SK-N-MC (cell line): ENCODE measurements at regions not wholly inside any gene's neighbourhood (a gene's known extent, or its start where the extent isn't known, plus 50 kb on each side); places are given as distances from the start of the nearest gene placed in this dataset.

Source experiments
- DNase-seq: peaks from one replicate; pipeline ENCODE4 v3.0.0-alpha.2; 2011; ENCODE audit warnings: low read depth, low spot score
- H3K27ac ChIP-seq: fragments of 200-600 bp; sonication (generic); 2 replicates; pipeline ENCODE4 v1.5.1; 2016; ENCODE audit warnings: mixed run types
- H3K36me3 ChIP-seq: fragments of 200-600 bp; sonication (generic); 2 replicates; pipeline ENCODE4 v1.6.1; 2017; ENCODE audit warnings: antibody characterized with exemption, low read length, mixed read lengths; ENCODE audit not compliant: insufficient read depth
- H3K4me3 ChIP-seq: fragments of 200-600 bp; sonication (generic); 2 replicates; pipeline ENCODE4 v1.5.1; 2016
- H3K9ac ChIP-seq: fragments of 200-600 bp; sonication (generic); 2 replicates; pipeline ENCODE4 v1.8.0; 2017; ENCODE audit warnings: mixed run types, mixed read lengths; ENCODE audit not compliant: insufficient read length
- H3K9me3 ChIP-seq: fragments of 200-600 bp; sonication (generic); 2 replicates; pipeline ENCODE4 v1.6.1; 2017; ENCODE audit warnings: low read depth, mild to moderate bottlenecking, antibody characterized with exemption, low read length, moderate library complexity, mixed read lengths
- EZH2 ChIP-seq: fragments of 200-600 bp; sonication (generic); IDR thresholded peaks from one replicate; pipeline ENCODE4 v1.6.1; 2017; ENCODE audit warnings: antibody characterized with exemption
- FOXP2 ChIP-seq: optimal IDR thresholded peaks from 2 replicates; pipeline ENCODE3; 2011; ENCODE audit warnings: mild to moderate bottlenecking, moderate library complexity; ENCODE audit not compliant: insufficient read depth; ENCODE audit errors: extremely low read length, control extremely low read depth
- POLR2AphosphoS5 ChIP-seq: IDR thresholded peaks from 2 replicates; pipeline ENCODE4 v1.6.1; 2012; ENCODE audit warnings: mild to moderate bottlenecking, low read depth, low read length, borderline replicate concordance

DNA sequence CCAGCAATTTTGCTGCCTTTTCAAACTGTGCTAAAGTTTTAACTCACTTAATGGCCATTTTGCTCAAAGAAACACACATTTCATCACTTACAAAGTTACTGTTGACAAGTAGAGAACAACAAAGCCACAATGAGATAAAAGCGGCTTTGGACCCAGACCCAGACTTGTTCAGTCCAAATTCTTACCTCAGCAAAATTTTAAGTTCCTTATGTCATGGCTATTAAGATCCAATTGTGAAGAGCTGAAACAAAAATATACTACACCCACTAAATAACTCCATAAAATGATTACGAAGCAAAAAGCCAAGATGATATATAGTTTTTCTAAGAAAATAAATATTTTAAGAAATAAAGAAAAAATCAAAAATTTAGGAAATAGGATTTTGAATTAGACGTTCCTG lies 137.0 kb upstream of the INPP4B start:
- H3K27ac ChIP-seq = no peak overlapping the region
- no peak overlapping the region for H3K4me3 ChIP-seq
- H3K9ac ChIP-seq = no peak overlapping the region
- TF ChIP-seq FOXP2 = no peak
- TF ChIP-seq EZH2 = no peak
- TF ChIP-seq POLR2AphosphoS5 = no peak
- no peak for DNase-seq
- no peaks in the 10 kb centered on the region for H3K9me3 ChIP-seq
- H3K36me3 ChIP-seq = no peaks in the 10 kb centered on the region

DNA sequence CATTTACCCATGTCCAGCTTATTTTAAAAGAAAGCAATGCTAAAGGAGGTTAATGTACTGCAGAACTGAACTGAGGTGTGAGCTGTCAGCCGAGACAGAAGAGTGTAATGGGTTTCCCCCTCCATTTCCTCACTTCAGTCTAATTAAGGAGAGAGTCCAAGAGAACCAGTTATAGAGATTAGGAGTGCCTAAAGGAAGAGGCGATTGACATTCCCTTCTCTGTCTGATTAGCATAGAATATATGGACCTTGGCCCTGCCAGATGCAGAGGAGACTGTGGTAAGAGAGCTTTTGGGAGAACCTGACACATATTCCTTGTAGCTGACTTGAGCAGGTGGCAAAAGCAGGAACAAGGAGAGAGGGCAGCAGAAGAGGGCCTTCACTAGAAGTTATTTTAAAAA lies 137.5 kb upstream of the INPP4B start:
- Histone ChIP-seq H3K9me3 (no peaks in the 10 kb centered on the region), H3K27ac (no peak overlapping the region), H3K4me3 (no peak overlapping the region), H3K36me3 (no peaks in the 10 kb centered on the region), H3K9ac (no peak overlapping the region)
- DNase-seq = no peak
- TF ChIP-seq POLR2AphosphoS5 (no peak), FOXP2 (no peak), EZH2 (no peak)

GRCh38 chr4:142984871-142985585 lies 138.9 kb upstream of the INPP4B start:
- Histone ChIP-seq H3K36me3 (no peaks in the 10 kb centered on the region), H3K9me3 (no peaks in the 10 kb centered on the region), H3K4me3 (no peak overlapping the region), H3K27ac (no peak overlapping the region), H3K9ac (no peak overlapping the region)
- no peak for DNase-seq
- TF ChIP-seq FOXP2 (no peak), EZH2 (no peak)

- DNase-seq = no peak
- no peak overlapping the region for H3K4me3 ChIP-seq
- no peaks in the 10 kb centered on the region for H3K9me3 ChIP-seq
- TF ChIP-seq EZH2 (no peak), POLR2AphosphoS5 (no peak), FOXP2 (no peak)
- H3K9ac ChIP-seq = no peak overlapping the region
- no peaks in the 10 kb centered on the region for H3K36me3 ChIP-seq
- no peak overlapping the region for H3K27ac ChIP-seq
These were observed 168.5 kb upstream of the USP38 start for GRCh38 chr4:143016171-143016570.

- no peaks in the 10 kb centered on the region for H3K9me3 ChIP-seq
- no peak for DNase-seq
- H3K27ac ChIP-seq = no peak overlapping the region
- H3K9ac ChIP-seq = no peak overlapping the region
- H3K36me3 ChIP-seq = no peaks in the 10 kb centered on the region
- no peak overlapping the region for H3K4me3 ChIP-seq
- TF ChIP-seq FOXP2 (no peak), POLR2AphosphoS5 (no peak), EZH2 (no peak)
These were observed 167.5 kb upstream of the USP38 start for GRCh38 chr4:143017210-143017609.

DNA sequence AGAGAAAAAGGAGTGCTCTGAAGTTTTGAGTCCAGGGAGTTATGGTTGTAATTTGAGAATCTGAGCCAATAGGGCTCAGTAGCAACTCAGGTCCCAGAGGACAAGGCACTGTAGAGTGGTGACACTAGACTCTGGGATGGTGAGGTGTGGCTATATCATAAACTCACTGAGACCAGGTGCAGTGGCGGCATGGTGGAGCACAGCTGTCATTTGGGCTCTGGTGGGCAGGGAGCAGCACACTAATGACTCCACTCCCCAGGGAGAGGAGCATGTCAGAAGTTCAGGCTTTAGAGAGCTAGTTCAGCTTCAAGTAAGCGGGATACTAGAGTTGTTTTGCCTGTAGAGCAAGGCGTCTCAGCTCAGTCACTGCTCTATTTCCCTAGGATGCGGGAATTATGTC lies 165.4 kb upstream of the USP38 start:
- H3K9ac ChIP-seq = no peak overlapping the region
- TF ChIP-seq EZH2 = no peak
- TF ChIP-seq POLR2AphosphoS5 = no peak
- TF ChIP-seq FOXP2 = no peak
- no peak overlapping the region for H3K27ac ChIP-seq
- no peaks in the 10 kb centered on the region for H3K9me3 ChIP-seq
- no peak for DNase-seq
- H3K36me3 ChIP-seq = no peaks in the 10 kb centered on the region
- H3K4me3 ChIP-seq = no peak overlapping the region

DNA sequence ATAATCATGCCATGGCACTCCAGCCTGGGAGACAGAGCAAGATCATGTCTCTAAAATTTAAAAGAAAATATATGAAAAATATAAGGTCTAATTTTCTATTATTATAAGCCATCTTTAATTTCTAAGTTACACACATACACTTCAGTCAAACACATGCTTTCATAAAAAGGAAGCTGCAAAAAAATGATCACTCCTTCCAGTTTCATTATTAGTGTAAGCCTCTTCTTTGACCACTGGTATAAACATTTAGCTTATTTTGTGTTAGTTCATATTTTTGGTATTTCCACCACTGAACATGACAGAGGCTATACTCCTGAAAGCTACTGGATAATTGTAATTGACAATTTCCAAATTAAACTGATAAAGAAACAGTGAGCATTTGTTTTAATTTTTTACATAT lies 163.3 kb upstream of the USP38 start:
- H3K9me3 ChIP-seq = no peaks in the 10 kb centered on the region
- H3K9ac ChIP-seq = no peak overlapping the region
- H3K36me3 ChIP-seq = no peaks in the 10 kb centered on the region
- TF ChIP-seq FOXP2 (no peak), POLR2AphosphoS5 (no peak), EZH2 (no peak)
- no peak overlapping the region for H3K27ac ChIP-seq
- DNase-seq = no peak
- H3K4me3 ChIP-seq = no peak overlapping the region

DNA sequence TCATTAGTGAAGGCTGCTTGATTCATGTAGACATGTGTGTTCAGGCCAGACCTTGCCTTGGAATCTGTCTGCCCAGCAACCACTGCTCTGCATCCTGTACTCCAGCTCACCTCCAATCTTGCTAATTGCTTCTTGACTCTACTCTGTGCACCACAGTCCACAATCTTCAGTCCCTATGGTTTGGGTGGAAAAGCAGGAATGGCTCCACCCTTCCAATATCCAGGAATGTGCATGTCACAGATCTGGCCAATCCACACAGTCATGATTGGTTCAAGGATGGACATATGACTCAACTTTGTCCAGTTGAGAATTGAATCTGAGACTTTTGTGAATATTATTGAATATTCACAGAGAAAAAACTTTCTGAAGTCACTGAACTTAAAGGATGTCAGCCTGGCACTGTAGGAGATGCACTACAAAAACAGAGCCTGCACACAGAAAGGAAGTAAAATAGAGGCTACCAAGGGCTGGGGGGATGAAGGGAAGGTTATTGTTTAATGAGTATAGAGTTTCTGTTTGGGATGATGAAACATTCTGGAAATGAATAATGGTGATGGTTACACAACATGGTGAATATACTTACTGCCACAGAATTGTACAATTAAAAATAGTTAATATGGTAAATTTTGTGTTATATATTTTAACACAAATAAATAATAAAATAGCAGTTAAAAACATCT lies 161.3 kb upstream of the USP38 start:
- TF ChIP-seq EZH2 (no peak), POLR2AphosphoS5 (no peak), FOXP2 (no peak)
- Histone ChIP-seq H3K27ac (no peak overlapping the region), H3K36me3 (no peaks in the 10 kb centered on the region), H3K9ac (no peak overlapping the region), H3K9me3 (no peaks in the 10 kb centered on the region), H3K4me3 (no peak overlapping the region)
- DNase-seq = no peak
